HFF-Myc (cell line): ENCODE measurements at regions not wholly inside any gene's neighbourhood (a gene's known extent, or its start where the extent isn't known, plus 50 kb on each side); places are given as distances from the start of the nearest gene placed in this dataset.
"Not testable (repeated sequence)": the region's sequence is repeated elsewhere in the genome, so short reads cannot be mapped to it uniquely, and the experiment has no call there.

Experiments
- DNase-seq: peaks from one replicate; pipeline ENCODE4 v3.0.0-alpha.2; 2011; ENCODE audit warnings: low read depth; ENCODE audit errors: extremely low read depth
- H3K4me3 ChIP-seq: replicated peaks from 2 replicates; pipeline ENCODE4 v1.5.1; 2011; ENCODE audit warnings: low read depth, mild to moderate bottlenecking, control low read depth, low read length
- CTCF ChIP-seq: IDR thresholded peaks from 2 replicates; pipeline ENCODE4 v1.5.1; 2012; ENCODE audit warnings: mild to moderate bottlenecking, low read depth, low read length, control low read depth; ENCODE audit errors: missing control alignments

DNA sequence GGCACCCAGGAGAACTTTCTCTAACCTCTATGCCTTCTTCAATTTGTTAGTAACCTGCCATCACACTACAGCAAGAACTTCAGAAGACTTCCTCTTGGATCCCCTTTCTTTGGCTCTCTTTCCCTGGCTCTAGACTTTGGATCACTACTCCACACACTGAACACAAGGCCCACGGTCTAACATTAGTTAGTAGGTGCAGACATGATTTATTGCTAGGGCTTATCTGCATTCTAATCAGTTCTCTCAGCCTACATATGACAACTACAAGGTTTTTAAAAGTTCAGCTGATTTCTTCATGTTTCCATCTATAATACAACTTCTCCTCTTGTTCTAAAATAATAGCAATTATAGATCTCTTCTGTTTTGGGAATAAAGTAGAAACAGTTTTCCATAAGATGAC lies 209.1 kb upstream of the ANXA10 start:
- TF ChIP-seq CTCF, result no peak
- no peak overlapping the region for H3K4me3 ChIP-seq
- DNase-seq, result no peak

GRCh38 chr4:167885071-167885470 lies 207.3 kb upstream of the ANXA10 start:
- TF ChIP-seq CTCF, result no peak
- no peak for DNase-seq
- H3K4me3 ChIP-seq, result no peak overlapping the region

- no peak for TF ChIP-seq CTCF
- DNase-seq, result no peak
Measured at GRCh38 chr4:167885872-167886271, 206.5 kb upstream of the ANXA10 start.

DNA sequence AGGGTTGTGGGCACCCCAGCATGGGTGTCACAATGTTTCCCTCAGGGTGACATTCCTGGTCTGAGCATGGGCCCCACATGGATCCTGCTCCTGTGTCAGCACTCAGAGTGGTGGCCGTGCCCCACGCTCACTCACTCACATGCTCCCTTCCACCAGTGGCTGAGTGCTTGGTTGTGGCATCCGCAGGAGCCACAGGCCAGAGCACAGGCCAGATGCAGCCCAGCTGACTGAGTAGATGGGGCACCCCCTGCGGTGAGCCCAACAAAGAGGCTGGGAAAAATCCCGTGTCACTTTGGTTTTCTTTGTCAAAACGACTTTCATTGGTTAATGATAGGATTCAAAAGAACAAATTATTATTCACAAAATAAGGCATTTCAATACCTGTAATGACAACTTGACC lies 204.6 kb upstream of the ANXA10 start:
- DNase-seq, result no peak
- no peak for TF ChIP-seq CTCF
- no peak overlapping the region for H3K4me3 ChIP-seq

More at GRCh38 chr4:167885872-167886271, 206.5 kb upstream of the ANXA10 start:
- no peak overlapping the region for H3K4me3 ChIP-seq

GRCh38 chr4:167890226-167890625 lies 202.1 kb upstream of the ANXA10 start:
- DNase-seq, result no peak
- H3K4me3 ChIP-seq, result no peak overlapping the region
- no peak for TF ChIP-seq CTCF

- DNase-seq, result no peak
- no peak for TF ChIP-seq CTCF
- H3K4me3 ChIP-seq, result no peak overlapping the region
Measured at GRCh38 chr4:167893531-167893930, 198.8 kb upstream of the ANXA10 start.

DNA sequence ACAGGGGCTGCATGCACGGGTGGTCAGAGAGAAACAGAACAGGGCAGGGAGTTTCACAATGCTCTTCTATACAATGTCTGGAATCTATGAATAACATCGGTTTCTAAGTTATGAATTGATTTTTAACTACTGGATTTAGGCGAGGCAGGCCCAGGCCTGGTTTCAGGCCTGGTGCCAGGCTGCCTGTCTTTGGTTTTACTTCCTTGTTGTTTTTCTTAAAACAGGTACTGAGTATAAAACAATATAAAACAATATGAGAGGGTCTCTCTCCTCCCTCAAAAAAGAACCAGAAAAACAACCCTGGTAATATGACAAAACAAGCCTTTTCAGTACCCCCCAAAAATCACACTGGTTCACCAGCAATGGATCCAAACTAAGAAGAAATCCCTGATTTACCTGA lies 196.1 kb upstream of the ANXA10 start:
- not testable (repeated sequence) for DNase-seq
- H3K4me3 ChIP-seq, result peak overlapping the region; percentile 12; the same call in 1 of the 2 replicates
